T-helper 2 cell (primary cell): ENCODE measurements at regions not wholly inside any gene's neighbourhood (a gene's known extent, or its start where the extent isn't known, plus 50 kb on each side); places are given as distances from the start of the nearest gene placed in this dataset.
"Not testable (repeated sequence)": the region's sequence is repeated elsewhere in the genome, so short reads cannot be mapped to it uniquely, and the experiment has no call there.

Experiments
- DNase-seq, 5 experiments: peaks; one replicate each; pipeline versions ENCODE4 v3.0.0 to v3.0.0-alpha.2; 2012 to 2022

GRCh38 chr1:213324859-213325258 lies 273.8 kb downstream of the RPS6KC1 start:
- DNase-seq: no peak

DNA sequence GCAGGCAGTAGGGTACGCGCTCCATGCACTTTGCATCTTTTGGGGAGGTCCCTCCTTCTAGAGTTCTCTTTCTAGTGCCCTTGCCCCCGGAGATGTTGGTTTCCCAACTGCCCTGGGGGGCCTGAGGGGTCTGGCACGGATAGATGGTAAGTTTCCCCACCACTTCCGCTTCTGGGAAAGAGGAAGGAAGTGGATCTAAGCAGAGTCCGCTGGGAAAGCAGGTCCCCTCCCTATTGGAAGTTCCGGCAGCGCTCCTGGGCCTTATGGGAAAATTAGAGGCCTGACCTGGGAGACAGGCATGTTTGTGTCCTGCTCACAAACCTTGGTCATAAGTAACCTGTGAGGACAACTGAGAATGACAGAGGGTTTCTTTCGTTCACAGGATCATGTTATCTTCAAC lies 274.4 kb downstream of the RPS6KC1 start:
- DNase-seq: no peak

DNA sequence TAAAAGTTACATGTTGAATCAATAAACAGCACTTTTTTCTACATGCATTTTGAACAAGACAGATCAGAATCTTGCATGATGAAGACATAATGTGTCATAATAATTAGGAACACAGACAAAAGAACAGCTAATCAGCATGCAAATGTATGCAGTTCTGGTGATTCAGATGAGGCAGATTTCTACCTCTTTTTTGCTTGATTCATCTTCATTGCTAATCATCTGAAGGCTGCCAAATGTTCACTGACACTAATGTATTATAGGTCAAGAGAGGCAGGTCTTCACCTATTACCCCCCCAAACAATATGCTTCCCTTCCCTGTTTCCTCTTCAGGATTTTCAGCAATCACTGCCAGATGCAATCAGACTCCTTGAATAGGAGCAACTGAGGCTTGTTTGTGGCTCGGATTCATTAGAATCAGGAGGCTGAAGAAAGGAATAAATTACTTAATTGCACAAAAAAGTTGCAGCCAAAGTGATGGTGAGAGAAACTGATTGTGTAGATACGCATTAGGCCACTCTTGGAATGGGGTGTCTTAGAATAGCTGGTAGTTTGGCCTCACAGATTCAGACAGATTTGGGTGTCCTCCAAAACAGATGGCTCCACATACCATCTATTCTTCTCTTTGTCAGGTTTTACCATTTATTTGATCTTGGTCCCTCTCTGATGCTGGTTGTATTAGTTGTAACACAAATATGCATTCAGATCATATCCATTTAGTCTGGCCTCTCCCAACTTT lies 275.4 kb downstream of the RPS6KC1 start:
- no peak for DNase-seq

DNA sequence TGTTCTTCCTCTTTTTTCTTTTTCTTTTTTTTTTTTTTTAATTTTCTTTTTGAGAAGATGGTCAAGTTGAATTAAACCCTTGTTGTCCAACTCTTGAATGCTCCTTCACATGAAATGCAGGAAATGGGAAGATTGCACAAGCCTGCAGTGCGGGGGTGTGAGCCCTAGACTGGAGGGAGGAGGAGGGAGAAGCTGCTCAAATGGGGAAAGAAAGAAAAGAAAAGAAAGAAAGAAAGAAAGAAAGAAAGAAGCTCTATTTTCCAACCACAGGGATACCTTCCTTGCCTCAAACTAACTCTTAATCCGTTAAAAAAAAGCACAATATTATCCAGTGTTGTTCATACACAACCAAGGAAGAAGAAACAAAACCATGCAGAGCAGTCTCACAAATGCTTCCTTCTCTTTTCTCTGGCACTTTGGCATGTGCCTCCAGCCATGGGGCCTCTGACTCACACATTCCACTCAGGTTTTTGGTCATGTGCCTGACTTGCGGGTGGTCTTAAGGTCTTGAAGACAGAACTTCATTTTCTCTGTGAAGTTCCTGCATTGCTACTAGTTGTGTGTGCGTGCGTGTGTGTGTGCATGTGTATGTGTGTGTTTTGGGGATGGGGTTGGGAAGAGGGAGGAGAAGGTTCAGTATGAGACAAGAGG lies 276.1 kb downstream of the RPS6KC1 start:
- DNase-seq: no peak

- no peak for DNase-seq
These were observed 278.5 kb downstream of the RPS6KC1 start for GRCh38 chr1:213329406-213330008.

DNA sequence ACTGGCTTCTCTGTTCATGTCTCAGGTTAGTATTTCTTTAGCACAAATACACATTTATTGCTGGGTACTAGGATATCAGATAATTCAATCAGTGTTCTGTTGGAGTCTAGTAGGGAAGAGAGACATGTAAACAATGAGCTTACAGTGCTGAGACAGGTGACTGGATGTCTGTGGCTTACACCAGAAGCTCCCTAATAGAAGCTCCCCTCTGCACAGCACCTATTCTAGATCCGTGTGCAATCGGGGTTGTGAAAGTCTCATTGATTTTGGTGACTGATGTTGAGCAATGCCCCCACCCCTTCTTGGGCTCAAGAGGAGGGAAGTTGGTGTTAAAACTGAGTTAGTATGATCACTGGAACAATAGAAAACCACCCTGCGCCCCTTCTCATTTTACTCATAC lies 279.2 kb downstream of the RPS6KC1 start:
- no peak for DNase-seq

- DNase-seq: no peak
These were observed 280.7 kb downstream of the RPS6KC1 start for GRCh38 chr1:213331631-213332175.

GRCh38 chr1:213332491-213332890 lies 281.4 kb downstream of the RPS6KC1 start:
- DNase-seq: no peak

DNA sequence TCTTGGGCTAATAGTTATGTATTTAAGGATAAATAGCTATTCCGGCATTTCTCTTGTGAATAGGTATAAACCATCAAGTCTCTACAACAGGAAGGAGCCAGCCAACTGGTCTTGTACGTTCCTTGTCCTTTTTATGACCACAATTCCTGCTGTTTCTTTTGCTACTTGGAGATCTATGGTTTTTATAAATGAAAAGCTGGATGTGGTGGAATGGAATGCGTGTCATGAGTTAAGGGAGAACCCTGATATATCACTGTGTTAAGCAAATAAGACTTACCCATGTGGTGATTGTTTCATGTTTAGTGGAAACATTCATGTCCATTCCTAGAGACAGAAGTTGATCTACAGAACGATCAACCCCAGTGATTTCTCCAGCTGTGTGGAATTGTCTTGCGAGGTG lies 282.1 kb downstream of the RPS6KC1 start:
- no peak for DNase-seq

GRCh38 chr1:213335084-213335483 lies 284.0 kb downstream of the RPS6KC1 start:
- no peak for DNase-seq

DNA sequence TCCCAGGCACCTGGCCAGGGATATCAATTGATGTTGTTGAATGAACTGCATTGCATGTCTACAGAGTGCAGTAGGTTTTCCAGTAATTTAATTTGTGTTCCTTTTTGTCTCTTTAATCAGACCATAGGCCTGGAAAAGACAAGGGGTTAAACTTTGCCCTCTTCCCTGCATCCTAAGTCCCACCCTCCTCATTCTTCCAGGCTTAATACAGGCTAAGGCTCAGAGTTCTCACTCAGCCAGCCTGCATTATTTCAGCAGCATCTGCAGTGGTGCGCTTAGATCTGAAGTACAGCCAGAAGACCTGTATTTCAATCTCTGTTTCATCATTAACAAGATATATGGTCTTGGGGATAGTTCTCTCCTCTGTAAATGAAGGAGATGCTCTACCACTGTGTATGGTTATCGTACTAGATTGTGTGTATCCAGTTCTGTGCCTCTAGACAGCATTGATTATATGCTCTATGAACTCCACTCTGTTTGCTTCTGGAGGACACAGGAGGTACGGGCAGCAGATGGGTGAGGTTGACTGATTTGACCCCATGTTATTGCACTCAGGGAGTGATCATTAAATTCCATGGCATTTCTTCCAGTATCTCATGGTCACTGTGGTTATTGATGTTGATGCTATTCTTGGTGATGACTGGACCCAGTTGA lies 286.1 kb downstream of the RPS6KC1 start:
- DNase-seq: no peak

GRCh38 chr1:213340593-213340992 lies 289.6 kb downstream of the RPS6KC1 start:
- no peak for DNase-seq

- no peak for DNase-seq
These were observed 294.6 kb downstream of the RPS6KC1 start for GRCh38 chr1:213345621-213346020.

GRCh38 chr1:213357403-213357802 lies 306.4 kb downstream of the RPS6KC1 start:
- no peak for DNase-seq

- not testable (repeated sequence) for DNase-seq
These were observed 307.3 kb downstream of the RPS6KC1 start for GRCh38 chr1:213358368-213358767.

DNA sequence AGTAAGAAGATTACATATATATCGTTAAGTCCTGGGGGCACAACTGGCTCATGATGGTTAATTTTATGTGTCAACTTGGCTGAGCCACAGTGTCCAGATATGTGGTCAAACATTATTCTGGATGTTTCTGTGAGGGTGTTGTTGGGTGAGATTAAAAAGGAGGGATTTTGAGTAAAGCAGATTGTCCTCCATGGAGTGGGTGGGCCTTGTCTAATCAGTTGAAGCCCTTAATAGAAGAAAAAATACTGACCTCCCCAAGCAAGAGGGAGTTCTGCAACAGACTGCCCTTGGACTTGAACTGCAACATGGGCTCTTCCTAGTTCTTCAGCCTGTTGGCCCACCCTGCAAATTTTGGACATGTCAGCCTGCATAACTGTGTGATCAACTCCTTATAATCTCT lies 311.6 kb downstream of the RPS6KC1 start:
- no peak for DNase-seq

DNA sequence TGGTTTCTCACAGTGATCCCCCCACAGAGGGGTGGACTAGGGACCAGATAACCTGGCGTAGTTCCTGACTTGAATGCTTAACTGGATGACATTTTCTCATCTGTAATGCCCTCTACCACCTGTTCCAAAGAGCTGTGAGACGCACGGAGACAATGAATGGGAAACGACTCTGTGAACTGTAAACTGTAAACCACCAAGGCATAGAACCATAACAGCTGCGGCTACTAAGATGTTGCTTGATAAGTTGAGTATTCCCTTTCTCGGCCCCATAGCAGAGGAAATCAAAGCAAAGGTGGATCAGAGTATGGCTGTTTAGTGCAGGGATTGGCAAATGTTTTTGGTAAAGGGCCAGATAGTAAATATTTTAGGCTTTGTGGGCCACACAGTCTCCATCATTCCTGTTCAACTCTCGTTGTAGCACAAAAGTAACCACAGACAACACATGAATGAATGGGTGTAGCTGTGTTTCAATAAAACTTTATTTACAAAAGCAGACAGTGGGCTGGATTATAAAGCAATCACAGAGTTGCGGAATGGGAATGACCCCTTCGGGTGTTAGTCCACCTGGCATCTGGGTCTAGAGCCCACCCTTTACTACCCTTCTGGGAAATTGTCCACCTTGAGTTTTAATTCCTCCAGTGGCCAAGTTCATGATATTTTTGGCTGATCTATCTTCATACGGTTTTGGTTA lies 315.2 kb downstream of the RPS6KC1 start:
- DNase-seq: no peak

DNA sequence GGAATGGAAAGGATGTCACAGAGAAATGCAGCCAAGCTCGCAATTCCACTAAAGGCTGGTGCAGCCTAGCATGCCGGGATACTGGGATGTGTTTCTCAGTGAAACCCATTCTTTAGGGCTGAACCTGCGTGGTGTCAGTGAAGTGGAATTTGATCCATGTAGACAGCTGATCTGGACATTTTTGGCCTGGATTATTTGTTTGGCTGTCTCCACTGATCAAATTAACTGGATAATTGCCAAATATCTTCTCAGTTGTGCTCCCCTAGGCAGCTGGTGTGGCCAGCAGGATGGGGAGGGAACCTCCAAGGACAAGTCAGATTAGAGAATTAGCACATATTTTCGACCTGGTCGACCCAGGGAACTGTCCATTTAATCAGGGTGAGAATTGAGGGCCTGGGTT lies 318.4 kb downstream of the RPS6KC1 start:
- DNase-seq: no peak

GRCh38 chr1:213370523-213370922 lies 319.5 kb downstream of the RPS6KC1 start:
- DNase-seq: no peak

DNA sequence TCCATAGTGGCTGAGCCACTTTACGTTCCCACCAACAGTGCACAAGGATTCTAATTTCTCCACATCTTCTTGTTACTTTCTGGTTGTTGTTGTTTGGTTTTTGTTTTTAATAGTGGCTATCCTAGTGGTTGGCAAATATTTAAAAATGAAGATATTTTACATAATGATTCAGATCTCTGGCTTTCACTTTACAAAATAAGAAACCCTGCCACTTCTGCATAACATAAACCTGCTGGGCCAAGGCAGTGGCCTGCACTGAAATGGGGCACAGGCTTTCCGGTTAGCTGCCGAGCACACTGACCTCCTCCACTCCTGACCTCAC lies 320.4 kb downstream of the RPS6KC1 start:
- DNase-seq: no peak

GRCh38 chr1:213371847-213372619 lies 321.0 kb downstream of the RPS6KC1 start:
- no peak for DNase-seq

DNA sequence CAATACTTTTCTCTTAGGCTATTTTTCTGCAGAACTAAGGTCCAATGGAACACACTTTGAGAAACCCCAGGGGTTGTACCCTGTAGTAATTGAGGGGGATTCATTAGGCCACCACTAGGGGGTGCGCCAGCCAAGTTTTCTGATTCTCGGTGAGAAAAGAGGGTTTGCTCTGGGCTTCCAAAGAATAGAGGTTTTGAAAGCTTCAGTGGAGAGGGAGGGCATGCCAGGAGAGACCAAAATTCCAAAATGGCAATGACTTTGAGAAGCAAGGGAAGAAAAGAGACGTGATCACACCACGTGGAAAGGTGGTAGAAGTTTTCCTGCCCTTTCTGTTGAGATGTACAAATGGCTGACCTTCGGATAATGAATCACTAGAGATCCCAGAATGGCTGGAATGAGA lies 323.3 kb downstream of the RPS6KC1 start:
- DNase-seq: peak in 4 of 5 experiments; percentile 16 to 36 (median 30)
